DOHH2 (cell line): ENCODE measurements at regions not wholly inside any gene's neighbourhood (a gene's known extent, or its start where the extent isn't known, plus 50 kb on each side); places are given as distances from the start of the nearest gene placed in this dataset.

Experiments used
- H3F3A ChIP-seq: fragments of 200-600 bp; sonication (generic), shearing (Covaris generic); 2 replicates; pipeline ENCODE4 v1.6.0; 2016; ENCODE audit warnings: antibody characterized with exemption, mild to moderate bottlenecking; ENCODE audit not compliant: control insufficient read depth, insufficient read depth
- H3K27ac ChIP-seq: fragments of 200-600 bp; sonication (generic); 2 replicates; pipeline ENCODE4 v1.5.1; 2014; ENCODE audit warnings: low read depth, mild to moderate bottlenecking, low read length, moderate library complexity
- H3K27me3 ChIP-seq: fragments of 200-600 bp; sonication (generic); 2 replicates; pipeline ENCODE4 v1.6.1; 2014; ENCODE audit warnings: mild to moderate bottlenecking, low read length, mixed read lengths; ENCODE audit not compliant: control insufficient read depth
- H3K36me3 ChIP-seq: fragments of 200-600 bp; sonication (generic); 2 replicates; pipeline ENCODE4 v1.6.1; 2014; ENCODE audit warnings: mild to moderate bottlenecking, low read length, moderate library complexity, mixed read lengths; ENCODE audit not compliant: control insufficient read depth
- H3K4me1 ChIP-seq: fragments of 200-600 bp; sonication (generic); 2 replicates; pipeline ENCODE4 v1.6.1; 2014; ENCODE audit warnings: mild to moderate bottlenecking, low read length, mixed read lengths; ENCODE audit not compliant: control insufficient read depth
- H3K4me2 ChIP-seq: fragments of 200-600 bp; sonication (generic); 2 replicates; pipeline ENCODE4 v1.6.0; 2014; ENCODE audit warnings: mild to moderate bottlenecking, low read length, moderate library complexity
- H3K4me3 ChIP-seq: fragments of 200-600 bp; sonication (generic); 2 replicates; pipeline ENCODE4 v1.5.1; 2014; ENCODE audit warnings: mild to moderate bottlenecking, low read length, mixed read lengths
- H3K79me2 ChIP-seq: fragments of 200-600 bp; sonication (generic); 2 replicates; pipeline ENCODE4 v1.6.1; 2014; ENCODE audit warnings: mild to moderate bottlenecking, low read length, mixed read lengths; ENCODE audit not compliant: control insufficient read depth
- H3K9me2 ChIP-seq: fragments of 200-600 bp; sonication (generic); replicated peaks from 2 replicates; pipeline ENCODE4 v1.6.1; 2014; ENCODE audit warnings: mild to moderate bottlenecking, low read length, mixed read lengths; ENCODE audit not compliant: control insufficient read depth
- H3K9me3 ChIP-seq: fragments of 200-600 bp; sonication (generic); 2 replicates; pipeline ENCODE4 v1.6.1; 2014; ENCODE audit warnings: antibody characterized with exemption, low read length, mixed read lengths; ENCODE audit not compliant: control insufficient read depth, insufficient read depth
- H4K20me1 ChIP-seq: fragments of 200-600 bp; sonication (generic); 2 replicates; pipeline ENCODE4 v1.6.0; 2014; ENCODE audit warnings: low read depth, mild to moderate bottlenecking, antibody characterized with exemption, low read length, moderate library complexity; ENCODE audit not compliant: control insufficient read depth, insufficient read depth
- EZH2phosphoT487 ChIP-seq: fragments of 200-600 bp; sonication (generic); IDR thresholded peaks from 2 replicates; pipeline ENCODE4 v1.6.1; 2017; ENCODE audit warnings: borderline replicate concordance, mild to moderate bottlenecking, antibody characterized with exemption, low read length, moderate library complexity, mixed read lengths
- TF ChIP-seq, protein P1 (sequence below): fragments of 200-600 bp; sonication (generic); IDR thresholded peaks from one replicate; pipeline ENCODE4 v1.5.1; 2014; ENCODE audit warnings: antibody characterized with exemption, mild to moderate bottlenecking, low read depth, low read length; ENCODE audit not compliant: poor library complexity, severe bottlenecking

DNA sequence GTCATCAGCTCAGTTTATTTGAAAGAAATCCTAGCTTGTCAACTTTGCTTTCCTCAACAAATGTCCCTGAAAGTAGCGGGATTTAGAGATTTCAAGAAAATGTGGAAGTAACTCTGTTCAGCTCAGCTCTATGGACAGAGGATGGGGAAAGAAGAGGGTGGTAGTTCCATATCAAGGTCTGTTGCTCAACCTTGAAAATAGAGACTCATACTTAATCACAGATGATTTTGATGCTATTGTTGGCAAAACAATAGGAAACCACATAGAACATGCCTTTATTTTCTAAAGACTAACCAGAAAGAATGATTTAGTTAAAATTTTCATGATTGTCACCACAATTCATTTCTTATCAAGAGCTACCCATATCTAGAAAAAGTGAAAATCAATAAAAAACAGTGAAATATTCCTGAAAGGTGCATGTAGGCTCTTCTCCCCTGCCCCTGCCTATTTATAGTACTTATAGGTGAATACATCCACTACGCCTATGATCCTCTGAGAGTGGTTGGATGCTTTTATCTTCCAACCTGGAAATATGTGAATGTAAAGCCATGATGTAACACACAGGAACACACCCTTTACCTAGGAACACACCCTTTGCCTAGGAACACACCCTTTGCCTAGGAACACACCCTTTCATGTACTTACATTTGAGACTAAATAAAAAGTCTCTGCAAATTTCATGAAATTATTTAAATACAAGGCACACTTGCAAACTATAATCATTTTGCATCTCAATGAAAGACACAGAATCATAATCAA lies 65.8 kb downstream of the ETAA1 start:
- Histone ChIP-seq H3K4me2 (no peak overlapping the region), H3K79me2 (no peaks in the 10 kb centered on the region), H3K27ac (no peak overlapping the region), H3K4me1 (no peaks in the 10 kb centered on the region), H3F3A (no peaks in the 10 kb centered on the region), H4K20me1 (no peaks in the 10 kb centered on the region), H3K36me3 (no peaks in the 10 kb centered on the region), H3K4me3 (no peak overlapping the region), H3K9me3 (no peaks in the 10 kb centered on the region), H3K9me2 (no peaks in the 10 kb centered on the region), H3K27me3 (no peaks in the 10 kb centered on the region)
- TF ChIP-seq EZH2phosphoT487, result no peak
- TF ChIP-seq, protein P1, sequence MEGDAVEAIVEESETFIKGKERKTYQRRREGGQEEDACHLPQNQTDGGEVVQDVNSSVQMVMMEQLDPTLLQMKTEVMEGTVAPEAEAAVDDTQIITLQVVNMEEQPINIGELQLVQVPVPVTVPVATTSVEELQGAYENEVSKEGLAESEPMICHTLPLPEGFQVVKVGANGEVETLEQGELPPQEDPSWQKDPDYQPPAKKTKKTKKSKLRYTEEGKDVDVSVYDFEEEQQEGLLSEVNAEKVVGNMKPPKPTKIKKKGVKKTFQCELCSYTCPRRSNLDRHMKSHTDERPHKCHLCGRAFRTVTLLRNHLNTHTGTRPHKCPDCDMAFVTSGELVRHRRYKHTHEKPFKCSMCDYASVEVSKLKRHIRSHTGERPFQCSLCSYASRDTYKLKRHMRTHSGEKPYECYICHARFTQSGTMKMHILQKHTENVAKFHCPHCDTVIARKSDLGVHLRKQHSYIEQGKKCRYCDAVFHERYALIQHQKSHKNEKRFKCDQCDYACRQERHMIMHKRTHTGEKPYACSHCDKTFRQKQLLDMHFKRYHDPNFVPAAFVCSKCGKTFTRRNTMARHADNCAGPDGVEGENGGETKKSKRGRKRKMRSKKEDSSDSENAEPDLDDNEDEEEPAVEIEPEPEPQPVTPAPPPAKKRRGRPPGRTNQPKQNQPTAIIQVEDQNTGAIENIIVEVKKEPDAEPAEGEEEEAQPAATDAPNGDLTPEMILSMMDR, result no peak

DNA sequence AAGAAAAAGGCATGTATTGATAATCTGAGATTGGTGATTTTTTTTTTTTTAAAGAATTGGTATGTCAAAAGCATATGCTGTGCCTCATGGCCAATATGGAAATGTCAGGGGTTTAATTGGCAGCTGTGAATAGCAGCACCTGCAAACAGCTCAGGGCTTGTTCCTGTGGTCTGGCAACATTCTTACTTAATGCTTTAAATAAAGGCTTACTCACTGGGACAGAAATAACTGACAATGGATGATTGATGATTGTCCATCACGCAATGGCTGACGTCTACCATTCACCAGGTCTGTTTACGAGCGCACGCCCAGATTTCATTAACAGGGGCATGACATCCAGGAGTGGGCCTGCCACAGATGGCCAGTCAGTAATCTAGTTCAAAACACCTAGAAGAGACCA lies 66.7 kb downstream of the ETAA1 start:
- no peaks in the 10 kb centered on the region for H3K9me2 ChIP-seq
- H4K20me1 ChIP-seq, result no peaks in the 10 kb centered on the region
- H3K9me3 ChIP-seq, result no peaks in the 10 kb centered on the region
- H3K4me1 ChIP-seq, result no peaks in the 10 kb centered on the region
- no peak overlapping the region for H3K4me3 ChIP-seq
- no peak for TF ChIP-seq EZH2phosphoT487
- TF ChIP-seq, protein P1, result no peak
- H3K27me3 ChIP-seq, result no peaks in the 10 kb centered on the region
- no peaks in the 10 kb centered on the region for H3F3A ChIP-seq
- no peak overlapping the region for H3K4me2 ChIP-seq
- no peaks in the 10 kb centered on the region for H3K36me3 ChIP-seq
- no peak overlapping the region for H3K27ac ChIP-seq
- no peaks in the 10 kb centered on the region for H3K79me2 ChIP-seq

DNA sequence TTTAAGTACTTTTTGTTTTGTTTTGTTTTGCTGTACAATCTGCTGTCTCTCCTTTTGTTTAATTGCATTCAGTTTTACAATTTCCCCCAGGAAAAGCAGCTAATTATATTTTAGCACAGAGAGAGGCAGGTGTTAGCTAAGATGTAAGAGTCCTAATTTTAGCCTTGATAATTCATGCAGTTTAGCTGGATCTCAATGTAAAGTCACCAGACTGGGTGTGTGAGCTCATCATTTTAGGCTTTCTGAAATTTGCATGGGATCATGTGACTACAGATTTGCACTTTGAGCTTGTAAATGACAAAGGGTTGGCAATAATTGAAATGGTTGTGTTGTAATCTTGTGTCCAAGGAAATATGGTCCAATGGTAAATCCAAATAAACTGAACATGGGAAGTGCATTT lies 68.5 kb downstream of the ETAA1 start:
- no peak overlapping the region for H3K27ac ChIP-seq
- H4K20me1 ChIP-seq, result no peaks in the 10 kb centered on the region
- no peak overlapping the region for H3K4me2 ChIP-seq
- no peaks in the 10 kb centered on the region for H3K9me2 ChIP-seq
- no peaks in the 10 kb centered on the region for H3K27me3 ChIP-seq
- no peaks in the 10 kb centered on the region for H3F3A ChIP-seq
- no peaks in the 10 kb centered on the region for H3K36me3 ChIP-seq
- no peaks in the 10 kb centered on the region for H3K79me2 ChIP-seq
- TF ChIP-seq EZH2phosphoT487, result no peak
- TF ChIP-seq, protein P1, result no peak
- H3K4me1 ChIP-seq, result no peaks in the 10 kb centered on the region
- H3K9me3 ChIP-seq, result no peaks in the 10 kb centered on the region
- H3K4me3 ChIP-seq, result no peak overlapping the region

- Histone ChIP-seq H3F3A (no peaks in the 10 kb centered on the region), H3K9me3 (no peaks in the 10 kb centered on the region), H3K9me2 (no peaks in the 10 kb centered on the region), H3K4me3 (no peak overlapping the region), H3K27ac (no peak overlapping the region), H3K36me3 (no peaks in the 10 kb centered on the region), H3K4me2 (no peak overlapping the region), H4K20me1 (no peaks in the 10 kb centered on the region), H3K79me2 (no peaks in the 10 kb centered on the region), H3K27me3 (no peaks in the 10 kb centered on the region), H3K4me1 (no peaks in the 10 kb centered on the region)
- no peak for TF ChIP-seq EZH2phosphoT487
- TF ChIP-seq, protein P1, result no peak
These were observed 69.6 kb downstream of the ETAA1 start for GRCh38 chr2:67466734-67467133.
